Stimulated activated CD8-positive, alpha-beta memory T cell treated with anti-CD3 and anti-CD28 coated beads, Interleukin-15, amount 100 ng/mL, for 48 hours (primary cell): ENCODE measurements at regions not wholly inside any gene's neighbourhood (a gene's known extent, or its start where the extent isn't known, plus 50 kb on each side); places are given as distances from the start of the nearest gene placed in this dataset.

Experiments
- DNase-seq, 2 donors: peaks; one replicate each; pipeline ENCODE4 v3.0.0-alpha.2; 2020; ENCODE audit warnings: low read depth in 2 of 2

GRCh38 chr20:18971121-18971520, 157.5 kb downstream of the SCP2D1 start:
- no peak for DNase-seq

GRCh38 chr20:18971574-18971973, 158.0 kb downstream of the SCP2D1 start:
- no peak for DNase-seq

- no peak for DNase-seq
Measured at GRCh38 chr20:18972251-18972876, 158.8 kb downstream of the SCP2D1 start.

- DNase-seq = no peak
Measured at GRCh38 chr20:18973529-18974173, 160.1 kb downstream of the SCP2D1 start.

- DNase-seq = no peak
Measured at GRCh38 chr20:18974660-18975059, 161.1 kb downstream of the SCP2D1 start.

- no peak for DNase-seq
Measured at GRCh38 chr20:18977441-18977840, 163.9 kb downstream of the SCP2D1 start.

- no peak for DNase-seq
Measured at GRCh38 chr20:18978311-18978710, 164.7 kb downstream of the SCP2D1 start.

GRCh38 chr20:18979132-18979531, 165.5 kb downstream of the SCP2D1 start:
- DNase-seq = no peak

GRCh38 chr20:18981962-18982539, 168.5 kb downstream of the SCP2D1 start:
- no peak for DNase-seq

- DNase-seq = no peak
Measured at GRCh38 chr20:18983796-18984195, 170.2 kb downstream of the SCP2D1 start.

GRCh38 chr20:18984238-18985200, 170.9 kb downstream of the SCP2D1 start:
- DNase-seq = no peak

GRCh38 chr20:18985551-18985950, 172.0 kb downstream of the SCP2D1 start:
- DNase-seq = peak in 1 of 2 donors; percentile 2

- no peak for DNase-seq
Measured at GRCh38 chr20:18986146-18986830, 172.7 kb downstream of the SCP2D1 start.

- no peak for DNase-seq
Measured at GRCh38 chr20:18986895-18987580, 173.5 kb downstream of the SCP2D1 start.

- DNase-seq = no peak
Measured at GRCh38 chr20:18987781-18988360, 174.3 kb downstream of the SCP2D1 start.

GRCh38 chr20:18988701-18989100, 175.1 kb downstream of the SCP2D1 start:
- no peak for DNase-seq

- no peak for DNase-seq
Measured at GRCh38 chr20:18989736-18990474, 176.3 kb downstream of the SCP2D1 start.

- DNase-seq = no peak
Measured at GRCh38 chr20:18991012-18991411, 177.4 kb downstream of the SCP2D1 start.

- no peak for DNase-seq
Measured at GRCh38 chr20:18992418-18992817, 178.8 kb downstream of the SCP2D1 start.

GRCh38 chr20:18995455-18995854, 181.9 kb downstream of the SCP2D1 start:
- DNase-seq = no peak
